ENCODE measurements at regions not wholly inside any gene's neighbourhood (a gene's known extent, or its start where the extent isn't known, plus 50 kb on each side); places are given as distances from the start of the nearest gene placed in this dataset.

DNA sequence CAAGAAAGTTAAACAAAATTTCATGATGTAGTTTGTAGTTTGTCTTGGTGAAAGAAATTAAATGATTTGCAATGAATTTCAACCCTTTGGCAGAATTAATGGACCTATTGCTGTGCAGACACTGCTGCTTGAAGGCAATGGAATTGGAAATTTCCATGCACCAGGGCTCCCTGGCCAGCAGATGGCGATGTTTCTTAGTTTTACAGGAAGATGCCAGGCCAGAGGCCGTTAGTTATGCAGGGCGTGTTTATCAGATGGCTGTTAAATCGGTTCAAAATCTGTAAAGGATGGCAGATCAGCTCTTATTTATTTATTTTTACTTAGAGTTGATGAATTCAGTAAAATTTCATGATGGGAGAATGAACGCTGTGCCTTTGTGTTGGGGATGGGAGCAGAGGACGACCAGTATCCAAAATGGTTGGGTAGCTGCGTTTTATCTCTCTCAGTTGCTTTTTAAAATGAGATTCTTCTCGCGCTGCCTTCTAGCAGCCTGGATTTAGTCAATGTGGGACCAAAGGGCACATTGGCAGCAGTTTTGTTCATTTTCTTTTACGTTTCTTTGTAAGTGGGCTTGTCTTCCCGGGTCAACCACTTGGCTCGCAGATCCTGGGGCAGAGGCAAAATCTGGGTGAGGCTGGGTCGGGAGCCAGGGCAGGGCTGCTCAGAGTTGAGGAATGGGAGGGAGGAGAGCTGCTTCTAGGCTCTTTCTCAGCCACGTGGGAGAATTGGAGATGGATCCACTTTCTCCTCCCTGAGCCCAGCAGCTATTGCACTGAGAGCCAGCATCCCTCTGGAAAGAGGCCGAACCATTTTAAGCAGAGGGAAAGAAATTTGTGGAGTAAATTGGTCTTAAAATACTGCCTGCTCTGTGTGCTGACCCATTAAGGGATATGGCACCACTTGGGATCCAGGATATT is 344.0 kb downstream of the PIK3C3 start:
- H3K4me3 ChIP-seq (ENCODE audit: low read depth, low read length): no peak overlapping the region
- peak; percentile 59 for DNase-seq (ENCODE audit: low read depth)
- TF ChIP-seq, protein P1, sequence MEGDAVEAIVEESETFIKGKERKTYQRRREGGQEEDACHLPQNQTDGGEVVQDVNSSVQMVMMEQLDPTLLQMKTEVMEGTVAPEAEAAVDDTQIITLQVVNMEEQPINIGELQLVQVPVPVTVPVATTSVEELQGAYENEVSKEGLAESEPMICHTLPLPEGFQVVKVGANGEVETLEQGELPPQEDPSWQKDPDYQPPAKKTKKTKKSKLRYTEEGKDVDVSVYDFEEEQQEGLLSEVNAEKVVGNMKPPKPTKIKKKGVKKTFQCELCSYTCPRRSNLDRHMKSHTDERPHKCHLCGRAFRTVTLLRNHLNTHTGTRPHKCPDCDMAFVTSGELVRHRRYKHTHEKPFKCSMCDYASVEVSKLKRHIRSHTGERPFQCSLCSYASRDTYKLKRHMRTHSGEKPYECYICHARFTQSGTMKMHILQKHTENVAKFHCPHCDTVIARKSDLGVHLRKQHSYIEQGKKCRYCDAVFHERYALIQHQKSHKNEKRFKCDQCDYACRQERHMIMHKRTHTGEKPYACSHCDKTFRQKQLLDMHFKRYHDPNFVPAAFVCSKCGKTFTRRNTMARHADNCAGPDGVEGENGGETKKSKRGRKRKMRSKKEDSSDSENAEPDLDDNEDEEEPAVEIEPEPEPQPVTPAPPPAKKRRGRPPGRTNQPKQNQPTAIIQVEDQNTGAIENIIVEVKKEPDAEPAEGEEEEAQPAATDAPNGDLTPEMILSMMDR (IDR thresholded peaks at IDR 0.05; ENCODE audit: control insufficient read depth, extremely low read depth, insufficient read depth): peak; percentile 93

DNA sequence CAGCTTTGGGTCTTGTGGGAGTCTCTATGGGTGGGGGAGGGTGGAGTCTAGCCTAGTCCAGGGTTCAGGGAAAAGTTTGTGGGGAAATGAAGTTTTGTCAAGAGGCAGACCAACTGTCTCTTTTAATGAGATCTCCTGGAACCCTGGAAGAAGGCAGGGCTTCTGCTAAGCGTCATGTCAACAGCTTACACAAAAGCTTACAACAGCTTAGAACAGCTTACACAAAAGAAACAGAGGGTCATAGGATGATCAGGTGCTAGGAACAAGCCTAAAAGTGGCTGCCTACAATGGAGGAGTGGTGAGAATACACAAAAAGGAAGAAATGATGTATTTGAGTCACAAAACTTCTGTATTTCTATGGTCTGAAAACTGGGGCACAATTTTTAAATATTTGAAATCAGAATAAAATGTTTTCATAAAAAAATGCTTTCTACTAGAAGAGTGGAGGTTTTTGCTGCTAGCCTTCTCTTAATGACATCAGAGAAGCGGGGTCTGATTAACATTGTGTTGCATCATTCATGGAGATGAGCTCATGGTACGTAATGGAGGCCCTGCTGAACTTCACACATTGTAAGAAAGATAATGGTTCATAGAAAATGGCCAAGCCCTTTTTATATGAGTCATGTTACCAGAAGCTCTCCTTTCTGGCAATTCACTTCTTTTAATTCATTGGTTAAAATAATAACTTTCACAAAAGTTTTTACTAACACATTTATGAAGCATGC is 351.0 kb downstream of the PIK3C3 start:
- DNase-seq (ENCODE audit: low read depth): no peak
- no peak overlapping the region for H3K4me3 ChIP-seq (ENCODE audit: low read depth, low read length)
- TF ChIP-seq, protein P1 (IDR thresholded peaks at IDR 0.05; ENCODE audit: control insufficient read depth, extremely low read depth, insufficient read depth): no peak

GRCh38 chr18:42306594-42306980 is 351.6 kb downstream of the PIK3C3 start:
- H3K4me3 ChIP-seq (ENCODE audit: low read depth, low read length): no peak overlapping the region
- TF ChIP-seq, protein P1 (IDR thresholded peaks at IDR 0.05; ENCODE audit: control insufficient read depth, extremely low read depth, insufficient read depth): no peak
- no peak for DNase-seq (ENCODE audit: low read depth)

- no peak overlapping the region for H3K4me3 ChIP-seq (ENCODE audit: low read depth, low read length)
- TF ChIP-seq, protein P1 (IDR thresholded peaks at IDR 0.05; ENCODE audit: control insufficient read depth, extremely low read depth, insufficient read depth): no peak
- DNase-seq (ENCODE audit: low read depth): no peak
These were observed 355.9 kb downstream of the PIK3C3 start for GRCh38 chr18:42310956-42311355.

DNA sequence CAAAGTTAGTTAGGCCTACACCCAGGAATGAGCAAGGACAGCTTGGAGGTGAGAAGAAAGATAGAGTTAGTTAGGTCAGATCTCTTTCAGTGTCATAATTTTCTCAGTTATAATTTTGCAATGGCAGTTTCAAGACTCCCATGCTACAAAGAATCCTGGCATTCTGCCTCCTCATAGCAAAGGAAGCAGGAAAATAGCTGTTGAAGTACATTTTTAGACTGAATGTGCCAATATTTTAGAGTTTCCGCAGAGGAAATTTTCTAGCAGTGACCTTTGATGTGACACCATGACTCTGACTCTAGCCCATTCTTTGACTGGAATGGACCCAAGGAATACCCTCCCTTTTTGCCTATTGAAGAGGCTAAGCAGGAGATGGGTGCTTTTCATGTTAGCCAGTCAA is 371.7 kb downstream of the PIK3C3 start:
- DNase-seq (ENCODE audit: low read depth): no peak
- no peak overlapping the region for H3K4me3 ChIP-seq (ENCODE audit: low read depth, low read length)
- TF ChIP-seq, protein P1 (IDR thresholded peaks at IDR 0.05; ENCODE audit: control insufficient read depth, extremely low read depth, insufficient read depth): no peak

- TF ChIP-seq, protein P1 (IDR thresholded peaks at IDR 0.05; ENCODE audit: control insufficient read depth, extremely low read depth, insufficient read depth): no peak
- no peak overlapping the region for H3K4me3 ChIP-seq (ENCODE audit: low read depth, low read length)
- DNase-seq (ENCODE audit: low read depth): no peak
These were observed 373.9 kb downstream of the PIK3C3 start for GRCh38 chr18:42328931-42329330.

All from LNCaP clone FGC (cell line).